Karpas-422 (cell line): ENCODE measurements at regions not wholly inside any gene's neighbourhood (a gene's known extent, or its start where the extent isn't known, plus 50 kb on each side); places are given as distances from the start of the nearest gene placed in this dataset.
"Not testable (repeated sequence)": the region's sequence is repeated elsewhere in the genome, so short reads cannot be mapped to it uniquely, and the experiment has no call there.

Experiments used
- DNase-seq: peaks from one replicate; pipeline ENCODE4 v3.0.0-alpha.2; 2015
- H2AFZ ChIP-seq: fragments of 200-600 bp; sonication (generic); 2 replicates; pipeline ENCODE4 v1.6.1; 2014; ENCODE audit warnings: antibody characterized with exemption, low read length, mixed read lengths
- H3K27ac ChIP-seq: fragments of 200-600 bp; sonication (generic); 2 replicates; pipeline ENCODE4 v1.5.1; 2014; ENCODE audit warnings: mild to moderate bottlenecking, low read length, moderate library complexity
- H3K27me3 ChIP-seq: fragments of 200-600 bp; sonication (generic); 2 replicates; pipeline ENCODE4 v1.6.1; 2014; ENCODE audit warnings: low read length, mixed read lengths
- H3K36me3 ChIP-seq: fragments of 200-600 bp; sonication (generic); 2 replicates; pipeline ENCODE4 v1.6.1; 2014; ENCODE audit warnings: low read length, mixed read lengths; ENCODE audit not compliant: insufficient read depth
- H3K4me1 ChIP-seq: fragments of 200-600 bp; sonication (generic); 2 replicates; pipeline ENCODE4 v1.6.1; 2014; ENCODE audit warnings: mild to moderate bottlenecking, low read length, mixed read lengths
- H3K4me2 ChIP-seq: fragments of 200-600 bp; sonication (generic); 2 replicates; pipeline ENCODE4 v1.6.1; 2014; ENCODE audit warnings: low read length, low read depth, mild to moderate bottlenecking; ENCODE audit not compliant: poor library complexity, severe bottlenecking
- H3K4me3 ChIP-seq: fragments of 200-600 bp; sonication (generic); 2 replicates; pipeline ENCODE4 v1.5.1; 2014; ENCODE audit warnings: mild to moderate bottlenecking, antibody characterized with exemption, low read length, mixed read lengths
- H3K79me2 ChIP-seq: fragments of 200-600 bp; sonication (generic); 2 replicates; pipeline ENCODE4 v1.6.1; 2014; ENCODE audit warnings: mild to moderate bottlenecking, low read length, mixed read lengths
- H3K9ac ChIP-seq: fragments of 200-600 bp; sonication (generic); 2 replicates; pipeline ENCODE4 v1.6.0; 2014; ENCODE audit warnings: low read length
- H3K9me2 ChIP-seq: fragments of 200-600 bp; sonication (generic), shearing (Covaris generic); replicated peaks from 2 replicates; pipeline ENCODE4 v1.6.0; 2014; ENCODE audit warnings: mild to moderate bottlenecking, low read length, moderate library complexity; ENCODE audit not compliant: insufficient read depth
- H3K9me3 ChIP-seq: fragments of 300-700, 200-600 bp; sonication (generic); 2 replicates; pipeline ENCODE4 v1.6.1; 2014; ENCODE audit warnings: low read length, mixed read lengths
- H4K20me1 ChIP-seq: fragments of 200-600 bp; sonication (generic); 2 replicates; pipeline ENCODE4 v1.6.1; 2014; ENCODE audit warnings: mild to moderate bottlenecking, antibody characterized with exemption, low read length, low read depth; ENCODE audit not compliant: insufficient read depth

DNA sequence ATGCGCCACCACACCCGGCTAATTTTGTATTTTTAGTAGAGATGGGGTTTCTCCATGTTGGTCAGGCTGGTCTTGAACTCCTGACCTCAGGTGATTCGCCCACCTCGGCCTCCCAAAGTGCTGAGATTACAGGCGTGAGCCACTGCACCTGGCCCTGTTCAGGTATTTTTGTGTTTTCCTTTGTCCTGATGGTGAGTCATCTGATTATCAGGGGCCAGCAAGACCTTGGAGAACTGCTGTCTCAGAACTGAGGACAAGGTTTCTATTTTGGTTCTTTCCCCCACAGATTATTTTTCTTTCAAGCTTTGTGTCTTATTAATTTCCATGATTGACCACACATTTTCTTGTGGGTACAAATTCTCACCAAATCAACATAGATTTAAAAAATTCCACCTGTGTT, 374.4 kb upstream of the SGO1 start:
- not testable (repeated sequence) for H3K9ac ChIP-seq, DNase-seq, H3K27me3 ChIP-seq, H3K4me1 ChIP-seq, H3K36me3 ChIP-seq, H3K4me2 ChIP-seq, H3K4me3 ChIP-seq, H3K9me2 ChIP-seq, H4K20me1 ChIP-seq, H3K79me2 ChIP-seq, H3K9me3 ChIP-seq, H2AFZ ChIP-seq, H3K27ac ChIP-seq

DNA sequence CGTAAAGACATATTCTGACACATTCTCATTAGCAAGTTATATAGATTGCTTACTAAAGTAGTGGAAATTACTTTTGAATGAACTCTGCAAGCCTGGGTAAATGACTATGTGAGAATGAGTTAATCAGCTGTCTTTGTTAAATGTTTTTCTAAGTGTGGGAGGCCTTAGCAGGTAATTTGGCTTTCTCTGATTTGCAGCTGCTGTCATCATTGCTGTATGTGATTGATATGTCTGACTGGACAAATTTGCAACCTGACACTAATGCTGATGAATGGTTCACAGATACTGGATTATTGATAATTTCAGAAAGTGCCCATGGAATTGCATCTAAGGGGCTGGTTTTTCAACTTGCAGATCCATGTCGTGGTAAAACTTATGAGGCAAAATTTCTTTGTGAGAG, 372.2 kb upstream of the SGO1 start:
- DNase-seq = no peak
- Histone ChIP-seq H3K79me2 (no peaks in the 10 kb centered on the region), H3K9me2 (no peaks in the 10 kb centered on the region), H3K36me3 (no peaks in the 10 kb centered on the region), H3K4me2 (no peak overlapping the region), H3K4me1 (no peaks in the 10 kb centered on the region), H2AFZ (no peak overlapping the region), H3K4me3 (no peak overlapping the region), H3K27ac (no peak overlapping the region), H4K20me1 (no peaks in the 10 kb centered on the region), H3K9ac (no peak overlapping the region), H3K9me3 (no peaks in the 10 kb centered on the region), H3K27me3 (no peaks in the 10 kb centered on the region)

DNA sequence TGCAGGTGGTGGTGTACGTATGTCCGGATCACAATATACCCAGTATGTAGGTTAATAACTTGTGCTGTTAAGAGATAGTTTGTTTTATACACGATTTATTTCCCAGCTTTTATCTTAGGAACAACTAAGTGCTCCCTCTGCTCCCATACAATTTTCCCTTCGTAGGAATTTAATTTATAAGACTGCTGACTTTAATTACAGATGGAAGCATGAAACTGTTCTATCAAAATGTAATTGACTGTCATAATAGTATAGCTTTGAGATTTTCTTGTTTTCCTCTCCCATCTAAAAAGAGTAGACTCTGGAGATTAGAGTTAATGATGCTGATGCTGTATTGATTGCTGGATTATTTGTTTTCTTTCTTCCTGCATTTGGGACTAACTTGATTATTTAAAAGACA, 370.7 kb upstream of the SGO1 start:
- H2AFZ ChIP-seq = no peak overlapping the region
- no peaks in the 10 kb centered on the region for H4K20me1 ChIP-seq
- H3K4me2 ChIP-seq = no peak overlapping the region
- H3K27me3 ChIP-seq = no peaks in the 10 kb centered on the region
- no peaks in the 10 kb centered on the region for H3K9me3 ChIP-seq
- H3K27ac ChIP-seq = no peak overlapping the region
- no peaks in the 10 kb centered on the region for H3K4me1 ChIP-seq
- no peak for DNase-seq
- no peaks in the 10 kb centered on the region for H3K9me2 ChIP-seq
- H3K9ac ChIP-seq = no peak overlapping the region
- H3K79me2 ChIP-seq = no peaks in the 10 kb centered on the region
- no peaks in the 10 kb centered on the region for H3K36me3 ChIP-seq
- no peak overlapping the region for H3K4me3 ChIP-seq

DNA sequence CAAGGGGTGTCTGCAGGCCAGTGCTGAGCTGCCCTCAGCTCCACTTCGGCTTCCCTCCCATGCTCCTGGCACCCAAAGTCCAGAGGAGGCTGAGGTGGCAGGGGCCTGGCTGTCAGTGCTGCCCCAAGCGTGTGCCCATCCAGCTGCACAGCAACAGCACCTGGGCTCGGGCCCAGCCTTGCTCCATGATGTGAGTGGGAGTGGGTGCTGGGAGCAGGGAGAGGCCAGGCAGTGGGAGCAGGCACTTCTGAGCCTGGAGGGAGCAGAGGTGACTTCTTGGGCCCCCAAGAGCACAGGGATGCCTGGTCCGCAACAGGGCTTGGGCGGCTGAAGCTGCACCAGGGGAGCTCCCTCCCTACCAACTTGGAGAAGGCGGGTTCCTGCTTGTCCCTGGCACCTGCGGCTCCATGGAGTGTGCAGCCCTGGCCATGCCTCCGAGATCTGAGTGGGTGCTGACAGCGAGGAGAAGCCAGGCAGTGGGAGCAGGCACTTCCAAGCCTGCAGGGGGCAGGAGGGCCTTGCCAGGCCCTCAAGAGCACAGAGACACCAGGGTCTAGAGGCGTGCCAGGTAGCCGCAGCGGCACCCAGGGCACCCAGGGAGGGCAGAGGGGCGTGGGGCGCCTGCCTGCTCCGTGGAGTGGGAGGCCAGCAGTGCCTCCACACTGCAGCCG, 366.7 kb upstream of the SGO1 start:
- Histone ChIP-seq H3K27me3 (no peaks in the 10 kb centered on the region), H4K20me1 (no peaks in the 10 kb centered on the region), H3K27ac (no peak overlapping the region), H3K9me2 (no peaks in the 10 kb centered on the region), H3K79me2 (no peaks in the 10 kb centered on the region), H3K4me2 (no peak overlapping the region), H3K36me3 (no peaks in the 10 kb centered on the region), H3K9me3 (no peaks in the 10 kb centered on the region), H2AFZ (no peak overlapping the region), H3K4me3 (no peak overlapping the region), H3K4me1 (no peaks in the 10 kb centered on the region), H3K9ac (no peak overlapping the region)
- DNase-seq = no peak

DNA sequence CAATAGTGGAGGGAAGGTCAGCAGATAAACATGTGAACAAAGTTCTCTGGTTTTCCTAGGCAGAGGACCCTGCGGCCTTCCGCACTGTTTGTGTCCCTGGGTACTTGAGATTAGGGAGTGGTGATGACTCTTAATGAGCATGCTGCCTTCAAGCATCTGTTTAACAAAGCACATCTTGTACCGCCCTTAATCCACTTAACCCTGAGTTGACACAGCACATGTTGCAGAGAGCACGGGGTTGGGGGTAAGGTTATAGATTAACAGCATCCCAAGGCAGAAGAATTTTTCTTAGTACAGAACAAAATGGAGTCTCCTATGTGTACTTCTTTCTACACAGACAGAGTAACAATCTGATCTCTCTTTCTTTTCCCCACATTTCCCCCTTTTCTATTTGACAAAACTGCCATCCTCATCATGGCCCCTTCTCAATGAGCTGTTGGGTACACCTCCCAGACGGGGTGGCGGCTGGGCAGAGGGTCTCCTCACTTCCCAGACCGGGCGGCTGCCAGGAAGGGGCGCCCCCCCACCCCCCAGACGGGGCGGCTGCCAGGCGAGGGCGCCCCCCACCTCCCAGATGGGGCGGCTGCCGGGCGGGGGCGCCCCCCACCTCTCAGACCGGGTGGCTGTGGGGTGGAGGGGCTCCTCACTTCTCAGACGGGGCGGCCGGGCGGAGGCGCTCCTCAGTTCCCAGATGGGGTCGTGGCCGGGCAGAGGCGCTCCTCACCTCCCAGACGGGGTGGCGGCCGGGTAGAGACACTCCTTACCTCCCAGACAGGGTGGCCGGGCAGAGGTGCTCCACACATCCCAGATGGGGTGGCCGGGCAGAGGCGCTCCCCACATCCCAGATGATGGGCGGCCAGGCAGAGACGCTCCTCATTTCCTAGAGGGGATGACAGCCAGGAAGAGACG, 361.6 kb upstream of the SGO1 start:
- not testable (repeated sequence) for H3K27ac ChIP-seq, H3K9me3 ChIP-seq, DNase-seq, H4K20me1 ChIP-seq, H3K9ac ChIP-seq, H2AFZ ChIP-seq, H3K4me2 ChIP-seq, H3K4me1 ChIP-seq, H3K79me2 ChIP-seq, H3K9me2 ChIP-seq, H3K4me3 ChIP-seq, H3K36me3 ChIP-seq, H3K27me3 ChIP-seq

- Histone ChIP-seq H3K79me2 (no peaks in the 10 kb centered on the region), H3K9ac (no peak overlapping the region), H3K9me3 (no peaks in the 10 kb centered on the region), H3K4me1 (no peaks in the 10 kb centered on the region), H3K27ac (no peak overlapping the region), H2AFZ (no peak overlapping the region), H3K4me3 (no peak overlapping the region), H3K9me2 (no peaks in the 10 kb centered on the region), H4K20me1 (no peaks in the 10 kb centered on the region), H3K4me2 (no peak overlapping the region), H3K27me3 (no peaks in the 10 kb centered on the region), H3K36me3 (no peaks in the 10 kb centered on the region)
- DNase-seq = no peak
Measured at GRCh38 chr3:20546636-20547035, 360.6 kb upstream of the SGO1 start.

- no peak overlapping the region for H3K4me2 ChIP-seq
- H3K79me2 ChIP-seq = no peaks in the 10 kb centered on the region
- no peaks in the 10 kb centered on the region for H3K36me3 ChIP-seq
- H3K9me2 ChIP-seq = no peaks in the 10 kb centered on the region
- no peak overlapping the region for H3K9ac ChIP-seq
- H3K4me3 ChIP-seq = no peak overlapping the region
- no peaks in the 10 kb centered on the region for H3K4me1 ChIP-seq
- no peak overlapping the region for H3K27ac ChIP-seq
- no peaks in the 10 kb centered on the region for H3K9me3 ChIP-seq
- H4K20me1 ChIP-seq = no peaks in the 10 kb centered on the region
- no peak for DNase-seq
- no peaks in the 10 kb centered on the region for H3K27me3 ChIP-seq
- no peak overlapping the region for H2AFZ ChIP-seq
Measured at GRCh38 chr3:20543535-20544226, 357.7 kb upstream of the SGO1 start.

DNA sequence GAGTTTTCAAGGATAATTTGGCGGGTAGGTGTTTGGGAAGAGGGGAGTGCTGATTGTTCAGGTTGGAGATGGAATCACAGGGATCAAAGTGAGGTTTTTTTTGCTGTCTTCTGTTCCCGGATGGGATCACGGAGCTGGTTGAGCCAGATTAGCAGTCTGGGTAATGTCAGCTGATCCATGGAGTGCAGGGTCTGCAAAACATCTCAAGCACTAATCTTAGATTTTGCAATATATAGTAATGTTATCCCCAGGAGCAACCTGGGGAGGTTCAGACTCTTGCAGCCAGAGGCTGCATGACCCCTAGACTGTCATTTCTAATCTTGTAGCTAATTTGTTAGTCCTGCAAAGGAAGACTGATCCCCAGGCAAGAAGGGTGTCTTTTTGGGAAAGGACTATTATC, 354.1 kb upstream of the SGO1 start:
- Histone ChIP-seq H3K27me3 (no peaks in the 10 kb centered on the region), H3K9me2 (no peaks in the 10 kb centered on the region), H3K36me3 (no peaks in the 10 kb centered on the region), H3K9ac (no peak overlapping the region), H4K20me1 (no peaks in the 10 kb centered on the region), H3K4me2 (no peak overlapping the region), H2AFZ (no peak overlapping the region), H3K27ac (no peak overlapping the region), H3K4me3 (no peak overlapping the region), H3K4me1 (no peaks in the 10 kb centered on the region), H3K79me2 (no peaks in the 10 kb centered on the region), H3K9me3 (no peaks in the 10 kb centered on the region)
- no peak for DNase-seq
